ENCODE measurements at regions not wholly inside any gene's neighbourhood (a gene's known extent, or its start where the extent isn't known, plus 50 kb on each side); places are given as distances from the start of the nearest gene placed in this dataset.

- POLR2A ChIA-PET, result no interaction called here
- no peak for DNase-seq
- no peak overlapping the region for H3K4me3 Mint-ChIP-seq (ENCODE audit: unreplicated experiment)
Observed at GRCh38 chr5:8123559-8123958, 254.6 kb downstream of the MTRR start.

GRCh38 chr5:8134609-8135008, 265.7 kb downstream of the MTRR start:
- Mint-ChIP-seq H3K27ac (ENCODE audit: unreplicated experiment) (no peak overlapping the region), H3K36me3 (ENCODE audit: insufficient read depth, unreplicated experiment) (no peaks in the 10 kb centered on the region), H3K27me3 (ENCODE audit: insufficient read depth, unreplicated experiment) (no peaks in the 10 kb centered on the region), H3K4me3 (ENCODE audit: unreplicated experiment) (no peak overlapping the region), H3K9me3 (ENCODE audit: unreplicated experiment) (no peaks in the 10 kb centered on the region), H3K4me1 (ENCODE audit: low read depth, unreplicated experiment) (no peaks in the 10 kb centered on the region)
- H3K4me1 ChIP-seq, result no peaks in the 10 kb centered on the region
- intact Hi-C loops (cut with micrococcal nuclease; ENCODE audit: unreplicated experiment), result no loop called here
- DNase-seq, result no peak
- TF ChIP-seq CTCF (IDR thresholded peaks at IDR 0.05; ENCODE audit: insufficient read depth in 1 of 2, low read depth in 1 of 2, low read length in 1 of 2, severe bottlenecking in 1 of 2, unreplicated experiment in 1 of 2), result no peak
- CTCF ChIA-PET, result no interaction called here
- no peak overlapping the region for H3K4me3 ChIP-seq (ENCODE audit: low read depth, low read length)
- no peaks in the 10 kb centered on the region for H3K27me3 ChIP-seq (replicated peaks; ENCODE audit: control insufficient read depth, insufficient read depth, low read length)
- H3K36me3 ChIP-seq (ENCODE audit: control insufficient read depth, insufficient read depth, low read length), result no peaks in the 10 kb centered on the region
- POLR2A ChIA-PET, result no interaction called here
- no TSS peak for BruUV-seq (replicated peaks)
- H3K9me3 ChIP-seq, result no peaks in the 10 kb centered on the region

More at GRCh38 chr5:8123559-8123958, 254.6 kb downstream of the MTRR start:
- TF ChIP-seq CTCF (IDR thresholded peaks at IDR 0.05; ENCODE audit: insufficient read depth in 1 of 2, low read depth in 1 of 2, low read length in 1 of 2, severe bottlenecking in 1 of 2, unreplicated experiment in 1 of 2), result no peak
- no peak overlapping the region for H3K4me3 ChIP-seq (ENCODE audit: low read depth, low read length)
- H3K36me3 ChIP-seq (ENCODE audit: control insufficient read depth, insufficient read depth, low read length), result no peaks in the 10 kb centered on the region
- H3K27ac Mint-ChIP-seq (ENCODE audit: unreplicated experiment), result no peak overlapping the region
- H3K4me1 Mint-ChIP-seq (ENCODE audit: low read depth, unreplicated experiment), result no peaks in the 10 kb centered on the region
- no peaks in the 10 kb centered on the region for H3K36me3 Mint-ChIP-seq (ENCODE audit: insufficient read depth, unreplicated experiment)
- no peaks in the 10 kb centered on the region for H3K4me1 ChIP-seq
- H3K9me3 Mint-ChIP-seq (ENCODE audit: unreplicated experiment), result no peaks in the 10 kb centered on the region
- no peaks in the 10 kb centered on the region for H3K27me3 ChIP-seq (replicated peaks; ENCODE audit: control insufficient read depth, insufficient read depth, low read length)
- intact Hi-C loops (cut with micrococcal nuclease; ENCODE audit: unreplicated experiment), result no loop called here
- H3K9me3 ChIP-seq, result no peaks in the 10 kb centered on the region
- CTCF ChIA-PET, result no interaction called here
- peaks cover 7% of the 10 kb centered on the region for H3K27me3 Mint-ChIP-seq (ENCODE audit: insufficient read depth, unreplicated experiment)
- BruUV-seq (replicated peaks), result no TSS peak

- H3K27me3 ChIP-seq (replicated peaks; ENCODE audit: control insufficient read depth, insufficient read depth, low read length), result no peaks in the 10 kb centered on the region
- intact Hi-C loops (cut with micrococcal nuclease; ENCODE audit: unreplicated experiment), result no loop called here
- ChIA-PET POLR2A (no interaction called here), CTCF (no interaction called here)
- BruUV-seq (replicated peaks), result no TSS peak
- no peaks in the 10 kb centered on the region for H3K4me1 ChIP-seq
- Mint-ChIP-seq H3K36me3 (ENCODE audit: insufficient read depth, unreplicated experiment) (no peaks in the 10 kb centered on the region), H3K27ac (ENCODE audit: unreplicated experiment) (no peak overlapping the region), H3K27me3 (ENCODE audit: insufficient read depth, unreplicated experiment) (no peaks in the 10 kb centered on the region), H3K4me1 (ENCODE audit: low read depth, unreplicated experiment) (no peaks in the 10 kb centered on the region), H3K4me3 (ENCODE audit: unreplicated experiment) (no peak overlapping the region), H3K9me3 (ENCODE audit: unreplicated experiment) (no peaks in the 10 kb centered on the region)
- no peak for TF ChIP-seq CTCF (IDR thresholded peaks at IDR 0.05; ENCODE audit: insufficient read depth in 1 of 2, low read depth in 1 of 2, low read length in 1 of 2, severe bottlenecking in 1 of 2, unreplicated experiment in 1 of 2)
- H3K36me3 ChIP-seq (ENCODE audit: control insufficient read depth, insufficient read depth, low read length), result no peaks in the 10 kb centered on the region
- DNase-seq, result no peak
- H3K4me3 ChIP-seq (ENCODE audit: low read depth, low read length), result no peak overlapping the region
- no peaks in the 10 kb centered on the region for H3K9me3 ChIP-seq
Observed at GRCh38 chr5:8135742-8136141, 266.8 kb downstream of the MTRR start.

Data from Caco-2 (cell line).